ENCODE measurements at regions not wholly inside any gene's neighbourhood (a gene's known extent, or its start where the extent isn't known, plus 50 kb on each side); places are given as distances from the start of the nearest gene placed in this dataset.

DNA sequence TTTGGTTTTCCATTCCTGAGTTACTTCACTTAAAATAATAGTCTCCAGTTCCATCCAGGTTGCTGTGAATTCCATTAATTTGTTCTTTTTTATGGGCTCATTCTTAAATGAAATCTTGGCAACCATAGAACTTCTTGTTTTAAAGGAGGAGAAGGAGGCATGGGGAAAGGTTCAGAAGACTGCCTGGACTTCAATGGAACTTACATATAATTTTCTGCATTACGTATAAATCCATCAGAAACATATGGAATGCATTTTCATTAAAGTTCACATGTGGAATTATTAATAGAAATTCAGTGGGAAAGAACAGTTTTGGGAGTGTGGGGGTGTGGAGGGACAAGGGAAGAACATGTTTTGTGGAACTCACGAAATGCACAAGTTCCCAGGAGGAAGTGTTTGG is 176.6 kb upstream of the PRKCQ start:
- no peak for DNase-seq

DNA sequence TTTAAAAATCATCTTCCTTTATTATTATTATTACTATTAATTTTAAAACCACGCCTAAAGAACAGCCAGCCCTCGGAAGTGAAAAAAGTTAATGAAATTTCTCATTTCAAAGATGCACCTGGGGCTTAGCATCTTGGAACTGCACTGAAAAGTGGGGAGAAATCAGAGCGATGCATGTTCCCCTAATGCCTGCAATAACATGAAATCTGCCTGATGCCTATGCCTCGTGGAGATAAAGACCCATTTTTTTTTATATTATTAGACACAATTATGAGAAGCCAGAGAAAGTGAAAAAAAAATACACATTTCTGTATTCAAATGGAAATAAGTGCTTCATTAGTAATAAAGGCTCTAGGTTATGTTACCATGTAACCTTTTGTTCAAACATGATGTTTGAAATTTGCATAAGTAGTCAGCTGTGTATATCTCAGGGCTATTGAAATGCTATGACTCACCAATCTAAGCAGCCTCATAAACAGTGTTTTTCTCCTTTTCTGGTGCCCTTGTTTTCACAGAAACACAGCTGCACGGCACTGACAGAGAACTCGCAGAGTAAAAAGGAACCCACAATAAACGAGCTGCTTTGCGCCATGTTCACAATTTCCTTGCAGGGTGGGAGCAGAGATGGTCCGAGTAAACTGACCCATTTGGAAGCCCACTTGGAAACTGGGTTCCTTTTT is 175.8 kb upstream of the PRKCQ start:
- no peak for DNase-seq

DNA sequence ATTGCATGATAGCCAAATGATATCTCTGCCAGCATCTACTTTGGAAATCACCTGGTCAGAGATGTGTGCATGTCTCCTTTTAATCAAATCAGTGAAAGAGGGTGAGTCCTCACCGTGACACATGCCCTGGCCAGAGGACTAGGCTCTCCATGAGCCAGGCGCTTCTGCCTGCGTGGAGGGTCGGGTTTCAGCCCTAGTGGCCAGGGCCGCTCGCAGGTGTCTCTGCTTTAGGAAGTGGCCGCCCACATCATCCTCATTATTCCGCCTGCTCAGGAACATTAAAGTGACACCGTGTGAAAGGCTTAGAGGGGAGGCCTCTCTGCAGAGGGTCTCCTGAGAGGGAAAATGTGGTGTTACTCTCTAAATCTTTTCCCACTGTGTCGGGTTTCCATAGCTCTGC is 173.6 kb upstream of the PRKCQ start:
- no peak for DNase-seq

DNA sequence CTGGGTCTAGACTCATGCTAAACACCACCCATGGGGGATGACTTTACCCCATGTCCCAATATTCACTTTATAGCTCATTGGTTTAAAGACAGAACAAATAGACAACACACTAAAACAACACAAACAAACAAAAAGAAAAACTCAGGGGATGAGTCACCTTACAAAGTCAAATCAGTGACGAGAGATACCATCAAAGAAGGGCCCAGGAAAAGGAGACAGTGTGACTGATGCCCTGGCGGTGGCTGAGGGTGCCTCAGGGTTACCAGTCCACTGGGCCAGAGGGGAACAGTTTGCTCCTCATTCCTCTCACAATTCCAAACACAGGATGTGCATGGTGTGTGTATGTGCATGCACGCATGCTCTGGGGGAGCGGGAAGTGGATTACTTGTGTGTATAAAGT is 171.3 kb upstream of the PRKCQ start:
- no peak for DNase-seq

DNA sequence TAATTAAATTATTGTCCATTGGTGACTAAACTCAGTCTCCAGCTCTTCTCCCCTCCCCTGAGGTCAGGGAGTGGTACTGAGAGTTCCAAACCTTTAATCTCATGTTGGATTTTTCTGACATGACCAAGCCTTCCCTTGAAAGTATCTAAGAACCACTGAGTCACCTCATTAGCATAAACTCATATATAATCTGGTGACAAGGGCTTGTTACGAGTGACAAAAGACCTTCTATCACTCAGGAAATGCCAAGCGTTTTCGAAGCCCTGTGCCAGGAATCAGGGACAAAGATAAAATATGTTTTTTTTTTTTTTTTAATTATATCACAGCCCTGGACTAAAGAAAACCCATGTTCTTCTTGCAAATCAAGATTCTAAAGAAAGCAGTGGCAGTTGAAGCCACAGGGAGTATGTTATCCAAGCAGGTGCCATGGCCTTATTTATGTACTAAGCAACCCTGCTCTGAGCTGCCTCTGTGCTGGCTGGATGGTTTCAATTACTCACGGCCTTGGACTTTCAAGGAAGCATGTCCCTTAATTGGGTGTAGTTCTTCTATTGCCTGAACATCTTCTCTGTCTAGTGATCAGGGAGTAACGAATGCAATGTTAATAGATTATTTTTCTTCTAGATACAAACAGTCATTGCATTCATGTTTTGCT is 169.0 kb upstream of the PRKCQ start:
- DNase-seq, result no peak

DNA sequence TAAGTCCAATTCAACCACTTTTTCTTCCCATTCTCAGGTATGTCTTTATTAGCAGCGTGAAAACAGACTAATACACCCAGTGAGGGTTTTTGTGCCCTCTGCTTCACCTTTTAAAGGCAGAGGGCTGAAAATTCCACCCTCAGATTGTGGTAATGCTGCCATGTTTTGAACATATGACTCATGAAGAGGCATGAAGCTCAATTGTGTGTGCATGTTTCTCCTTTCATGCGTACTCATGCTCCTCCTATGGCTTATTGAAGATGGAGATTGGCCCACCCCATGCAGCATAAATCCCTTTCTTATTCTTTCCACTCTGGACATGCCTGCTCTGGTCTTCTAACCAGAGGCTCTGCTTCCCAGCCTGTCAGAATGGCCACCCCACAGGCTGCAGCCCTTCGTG is 168.0 kb upstream of the PRKCQ start:
- DNase-seq, result no peak

DNA sequence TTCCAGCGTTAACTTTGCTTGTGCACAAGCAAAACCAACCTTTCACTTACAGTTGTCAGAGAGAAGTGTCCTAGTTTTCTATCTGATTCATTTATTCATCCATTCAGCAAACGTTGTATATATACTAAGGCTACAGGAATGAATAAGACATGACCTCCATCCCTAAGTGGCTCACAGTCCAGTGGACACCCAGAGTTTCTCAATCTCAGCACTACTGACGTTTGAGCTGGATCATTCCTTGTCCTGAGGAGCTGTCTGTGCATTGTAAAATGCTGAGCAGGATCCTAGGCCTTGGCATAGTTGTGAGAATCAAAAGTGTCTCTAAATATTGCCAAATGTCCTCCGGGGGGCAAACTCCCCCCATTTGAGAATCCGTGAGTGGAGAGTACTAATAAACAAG is 166.7 kb upstream of the PRKCQ start:
- DNase-seq, result no peak

DNA sequence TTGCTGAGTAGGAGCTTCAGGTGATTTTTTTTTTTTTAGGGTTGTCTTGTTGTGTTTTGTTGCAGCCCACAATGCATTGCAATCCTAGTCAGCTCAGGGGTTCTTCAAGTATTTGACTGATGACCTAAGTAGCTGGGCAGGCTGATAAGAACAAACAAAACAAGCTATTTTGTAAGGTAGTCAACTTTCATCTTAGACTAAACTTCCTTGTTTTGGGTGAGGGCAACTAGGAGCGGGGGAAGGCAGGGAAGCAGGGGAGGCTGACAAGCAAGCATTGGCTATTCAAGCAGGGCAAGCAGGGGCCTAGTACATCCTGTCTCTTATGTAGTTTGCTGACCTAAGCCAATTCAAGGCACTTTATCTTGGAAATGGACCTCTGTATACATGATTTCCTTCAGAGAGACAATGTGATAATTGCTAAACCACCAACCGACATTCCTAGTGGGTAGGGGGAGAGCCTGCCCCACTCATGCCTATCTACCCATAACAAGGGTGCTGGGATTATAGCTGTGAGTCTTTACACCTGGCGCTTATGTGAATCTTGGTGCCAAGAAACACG is 163.3 kb upstream of the PRKCQ start:
- no peak for DNase-seq

DNA sequence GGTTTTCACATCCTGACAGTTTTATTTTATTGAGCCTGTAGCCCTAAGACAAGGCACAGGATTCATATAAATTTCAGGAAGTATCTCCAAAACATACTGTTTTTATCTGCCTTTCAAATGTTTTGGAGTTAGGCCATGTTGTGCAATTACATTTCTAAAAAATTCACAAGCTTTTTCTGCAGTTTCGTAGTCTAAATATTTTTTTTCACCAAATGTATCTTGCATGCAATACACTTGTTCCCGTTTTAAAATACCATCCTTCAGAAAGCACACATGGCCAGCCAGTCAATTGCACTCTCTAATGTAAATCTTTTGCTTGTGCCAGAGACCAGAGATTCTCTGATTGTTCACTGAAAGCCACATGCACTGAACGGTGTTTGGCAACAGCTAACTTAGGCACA is 161.5 kb upstream of the PRKCQ start:
- no peak for DNase-seq

DNA sequence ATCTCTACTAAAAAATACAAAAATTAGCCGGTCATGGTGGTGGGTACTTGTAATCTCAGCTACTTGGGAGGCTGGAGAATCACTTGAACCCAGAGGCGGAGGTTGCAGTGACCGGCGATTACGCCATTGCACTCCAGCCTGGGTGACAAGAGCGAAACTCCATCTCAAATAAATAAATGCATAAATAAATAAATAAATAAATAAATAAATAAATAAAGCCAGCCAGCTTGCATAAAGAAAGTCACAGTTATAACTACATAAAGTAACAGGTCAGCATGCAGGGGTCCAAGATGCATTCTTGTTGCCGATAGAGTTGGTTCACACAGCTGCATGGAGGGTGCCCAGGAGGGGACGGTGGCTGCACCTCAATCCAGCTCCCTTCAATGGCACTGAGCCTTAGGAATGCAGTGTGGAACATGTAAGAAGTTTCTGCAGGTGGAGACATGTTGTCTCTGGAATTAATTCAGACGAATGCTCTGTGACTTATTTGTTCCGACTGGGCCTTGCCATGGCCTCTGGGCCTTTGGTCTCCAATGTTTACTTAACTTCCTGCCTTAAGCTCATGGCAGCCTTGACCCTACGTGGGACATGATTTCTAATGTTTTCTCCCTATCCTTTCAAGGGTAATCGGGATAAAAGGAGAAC is 159.6 kb upstream of the PRKCQ start:
- DNase-seq, result no peak

DNA sequence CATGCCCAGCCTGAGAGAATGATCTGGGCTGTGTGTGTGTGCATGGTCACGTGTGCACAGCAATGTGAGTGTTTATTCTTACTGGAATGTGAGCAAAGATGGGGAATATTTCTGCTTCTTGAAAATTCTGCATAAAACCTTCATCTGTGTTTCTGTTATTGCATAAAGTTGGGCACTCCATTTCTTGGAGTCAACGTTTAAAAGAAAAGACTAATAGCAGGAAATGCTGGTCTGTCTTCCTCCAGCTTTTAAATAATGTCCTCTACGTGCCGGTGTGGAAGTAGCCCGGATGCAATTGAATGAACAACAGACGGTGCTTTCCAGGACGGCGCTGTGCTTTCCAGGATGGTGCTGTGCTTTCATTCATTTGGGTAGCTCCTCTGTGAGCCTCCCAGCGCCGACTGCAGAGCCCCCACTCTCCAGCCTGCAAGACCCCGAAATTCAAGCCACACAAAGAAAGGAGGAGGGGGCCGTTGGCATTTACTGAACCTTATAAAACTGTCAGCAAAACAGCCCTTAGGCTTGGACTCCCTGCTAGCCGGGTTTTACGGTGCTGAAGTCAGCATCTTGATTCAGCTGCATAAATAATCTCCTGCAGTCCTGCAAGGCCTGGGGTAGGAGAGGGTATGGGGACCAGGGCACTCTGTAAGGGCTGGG is 158.2 kb upstream of the PRKCQ start:
- no peak for DNase-seq

DNA sequence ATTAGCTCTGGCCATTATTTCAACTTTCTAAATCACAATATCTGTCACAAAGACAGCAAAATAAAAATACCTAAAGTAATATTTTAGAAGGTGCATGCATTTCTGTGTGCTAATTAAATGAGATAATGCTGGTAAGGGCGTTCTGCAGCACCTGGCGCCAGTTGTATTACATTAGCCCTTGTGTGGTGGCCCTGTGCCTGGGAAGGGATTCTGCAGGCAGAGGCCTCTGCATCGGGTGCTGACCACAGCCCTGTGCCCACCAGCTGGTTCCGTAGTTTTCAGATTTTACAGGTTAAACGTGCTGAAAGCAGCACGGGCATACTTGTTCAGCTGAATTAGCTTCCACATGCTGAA is 157.7 kb upstream of the PRKCQ start:
- no peak for DNase-seq

DNA sequence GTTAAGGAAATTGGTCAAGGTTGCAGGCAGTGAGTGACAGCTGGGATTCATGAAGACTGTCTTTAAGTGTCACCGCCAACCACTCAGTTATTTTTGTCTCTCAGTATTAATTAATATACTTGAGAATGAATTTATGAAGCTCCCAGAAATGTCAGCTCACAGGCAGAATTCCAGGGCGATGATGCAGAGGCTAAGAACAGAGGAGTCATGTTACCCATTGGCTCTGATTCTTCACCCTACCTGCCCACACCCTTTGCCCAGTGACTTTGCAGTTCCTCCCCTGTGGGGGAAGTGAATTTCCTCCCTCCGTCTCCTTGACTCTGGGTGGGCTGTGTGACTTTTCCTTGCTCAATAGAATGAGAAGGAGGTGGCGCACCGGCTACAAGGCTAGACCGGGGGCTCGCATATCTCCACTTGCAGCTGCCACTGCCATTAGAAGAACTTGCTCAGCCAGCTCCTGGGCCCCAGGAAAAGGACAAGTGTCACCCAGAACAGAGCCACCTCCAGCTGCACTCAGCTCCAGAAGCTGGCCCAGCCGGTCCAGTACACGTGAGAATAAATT is 157.1 kb upstream of the PRKCQ start:
- DNase-seq, result no peak

DNA sequence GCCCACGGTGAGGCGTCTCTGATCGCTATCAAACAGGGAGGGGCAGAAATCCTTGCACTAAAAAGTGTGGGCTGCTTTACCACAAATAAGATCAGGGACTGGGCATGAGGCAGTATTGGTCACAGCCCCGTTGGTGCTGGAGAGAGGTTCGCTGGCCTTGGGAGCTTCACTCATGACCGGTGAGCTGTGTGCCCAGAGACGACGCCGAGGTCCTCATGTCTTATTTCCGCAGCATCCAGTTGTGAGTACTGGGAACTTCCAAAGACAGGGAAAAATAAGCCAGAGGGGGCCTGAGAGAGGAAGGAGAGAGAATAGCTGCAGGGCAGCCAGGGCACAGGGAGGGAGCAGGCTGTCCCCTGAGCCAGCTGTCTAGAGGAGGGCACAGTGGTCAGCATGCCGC is 154.2 kb upstream of the PRKCQ start:
- no peak for DNase-seq

DNA sequence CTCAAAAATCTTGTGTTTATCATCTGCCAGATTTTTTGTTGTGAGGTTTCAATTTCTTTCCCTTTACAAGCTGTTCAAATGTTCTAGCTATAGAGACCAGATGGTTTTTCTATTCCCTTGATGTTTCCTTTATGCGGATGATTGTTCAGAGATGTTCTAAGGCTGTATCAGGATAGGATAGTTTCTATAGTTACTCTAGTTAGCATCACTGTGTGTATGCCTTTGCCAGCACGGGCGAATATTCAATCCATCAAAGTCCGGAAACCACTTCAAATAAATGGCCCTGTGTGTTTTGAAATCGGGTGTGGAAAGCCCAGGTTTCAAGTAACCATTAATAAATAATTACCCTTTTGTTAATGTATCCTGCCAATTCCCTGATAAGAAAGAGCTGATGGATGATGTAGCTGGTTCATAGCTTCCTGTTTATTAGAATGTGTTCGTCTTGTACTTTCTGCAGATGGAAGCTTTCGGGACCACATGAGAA is 149.8 kb upstream of the PRKCQ start:
- no peak for DNase-seq

DNA sequence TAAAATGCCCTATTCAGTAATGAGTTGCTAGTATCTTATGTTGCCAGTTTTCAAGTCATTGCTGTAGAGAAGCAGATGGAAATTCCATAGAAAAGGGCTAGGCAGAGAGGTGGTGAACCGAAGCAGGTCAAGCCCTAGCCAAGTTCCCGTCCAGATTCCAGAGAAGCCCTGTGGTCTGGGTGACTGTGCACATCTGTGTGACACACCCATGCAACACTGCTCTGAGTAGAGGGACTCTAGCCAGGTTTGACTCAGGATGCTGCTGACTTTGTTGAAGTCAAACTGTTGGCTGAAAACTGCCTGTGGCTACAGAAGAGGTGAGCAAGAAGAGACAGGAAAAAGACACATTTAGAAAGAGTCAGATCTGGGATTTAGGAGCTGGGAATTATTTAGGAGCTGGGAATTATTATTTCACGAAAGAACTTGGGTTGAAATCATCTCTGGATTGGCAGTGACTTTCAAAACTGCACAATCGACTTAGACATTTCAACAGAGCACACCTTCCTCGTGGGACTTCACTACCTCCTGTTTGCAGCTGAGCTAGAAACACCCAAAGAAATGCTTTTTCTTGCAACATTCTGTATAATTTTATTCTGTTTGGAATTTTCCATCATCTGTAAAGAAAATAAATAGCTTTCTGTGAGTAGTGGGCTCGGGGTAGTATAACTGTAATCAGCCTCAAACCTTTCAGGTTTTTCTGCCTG is 149.1 kb upstream of the PRKCQ start:
- no peak for DNase-seq

DNA sequence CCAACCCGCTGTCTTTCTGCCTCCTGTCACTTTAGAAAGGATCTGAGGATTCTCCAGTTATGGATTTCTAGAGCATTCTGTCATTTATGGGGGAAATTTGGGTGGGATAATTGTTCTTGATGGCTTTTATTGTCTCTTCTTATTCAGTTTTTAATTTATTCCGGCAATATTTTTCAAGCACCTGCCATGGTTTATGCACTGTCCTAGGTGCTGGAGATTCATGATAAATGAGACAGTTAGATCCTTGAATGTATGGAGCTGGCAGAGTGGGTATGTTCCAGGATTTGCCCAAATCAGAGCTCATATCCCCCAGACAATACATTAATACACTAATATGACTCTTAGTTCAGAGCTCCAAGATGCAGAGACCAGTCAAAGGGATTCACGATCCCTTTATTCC is 146.8 kb upstream of the PRKCQ start:
- DNase-seq, result no peak

DNA sequence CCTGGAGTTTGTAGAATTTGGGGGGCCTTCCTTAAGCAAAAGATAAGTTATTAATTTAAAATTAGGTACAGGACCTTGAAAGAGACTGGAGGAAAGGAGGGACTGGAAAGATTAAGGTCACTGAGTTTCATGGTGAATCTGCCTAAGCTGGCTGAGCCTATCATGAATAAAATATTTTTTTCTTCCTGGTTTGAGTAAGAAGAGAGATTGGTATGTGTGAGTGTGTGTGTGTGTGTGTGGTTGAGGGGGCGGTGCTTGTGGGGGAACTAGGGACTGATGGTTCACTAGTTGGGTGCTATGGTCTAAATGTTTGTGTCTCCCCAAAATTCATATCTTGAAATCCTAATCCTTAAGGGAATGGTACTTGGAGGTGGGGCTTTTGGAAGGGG is 142.5 kb upstream of the PRKCQ start:
- DNase-seq, result no peak

DNA sequence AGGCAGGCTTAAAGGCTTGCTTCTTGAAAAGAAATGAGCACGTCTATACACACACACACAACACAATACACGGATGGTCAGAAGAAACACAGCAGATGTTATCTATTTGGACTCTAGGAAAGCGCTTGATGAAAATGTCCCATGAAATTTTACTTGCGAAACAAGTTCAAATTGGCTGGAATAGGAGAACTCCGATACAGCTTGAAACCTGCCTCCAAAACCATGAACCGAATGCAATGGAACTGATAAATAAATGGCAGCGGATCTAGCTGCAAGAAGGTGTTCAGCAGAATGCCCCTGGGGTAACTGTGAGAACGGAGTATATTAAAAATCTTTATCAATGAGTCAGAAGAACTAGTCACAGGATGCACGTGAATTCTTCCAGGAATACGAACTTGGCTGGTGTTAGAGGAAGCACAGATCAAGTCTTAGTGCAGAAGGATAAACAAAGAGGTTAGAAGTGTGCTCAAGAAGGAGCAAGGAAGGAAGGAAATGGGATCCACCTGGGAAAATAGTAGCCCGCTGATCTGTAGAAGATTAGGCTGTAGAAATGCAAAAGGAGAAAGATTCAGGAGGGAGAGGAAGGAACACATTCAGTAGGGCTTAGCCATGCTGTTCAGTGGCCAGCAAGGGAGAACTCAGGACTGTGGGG is 142.0 kb upstream of the PRKCQ start:
- DNase-seq, result no peak

DNA sequence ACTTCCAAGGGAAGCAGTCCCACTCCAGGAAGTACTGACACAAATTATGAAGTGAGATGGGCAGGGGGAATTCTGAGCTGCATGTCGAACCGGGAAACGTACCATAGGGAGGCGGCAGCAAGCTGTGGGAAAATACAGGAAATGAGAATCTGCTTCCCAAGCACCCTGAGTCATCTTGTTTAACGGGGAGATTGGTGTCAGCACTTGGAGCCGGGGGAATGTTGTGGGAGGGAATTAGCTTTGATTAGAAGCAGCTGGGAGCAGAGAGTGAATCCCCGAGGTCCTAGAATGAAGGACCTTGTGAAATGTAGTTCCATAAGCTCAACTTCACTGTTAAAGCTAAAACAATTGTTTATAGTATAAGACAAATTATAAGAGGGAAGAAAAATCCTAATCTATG is 141.4 kb upstream of the PRKCQ start:
- DNase-seq, result no peak

DNA sequence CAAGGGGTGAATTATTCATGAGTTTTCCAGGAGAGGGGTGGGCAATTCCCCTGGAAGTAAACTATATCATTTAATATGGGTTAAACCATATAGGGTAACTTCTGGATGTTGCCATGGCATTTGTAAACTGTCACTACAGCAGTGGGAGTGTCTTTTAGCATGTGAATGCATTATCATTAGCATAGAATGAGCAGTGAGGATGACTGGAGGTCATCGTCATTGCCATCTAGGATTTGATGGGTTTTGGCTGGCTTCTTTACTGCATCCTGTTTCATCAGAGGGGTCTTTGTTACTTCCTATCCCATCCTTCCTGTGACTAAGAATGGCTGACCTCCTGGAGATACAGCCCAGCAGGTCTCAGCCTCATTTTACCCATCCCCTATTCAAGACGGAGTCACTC is 139.5 kb upstream of the PRKCQ start:
- DNase-seq, result no peak

DNA sequence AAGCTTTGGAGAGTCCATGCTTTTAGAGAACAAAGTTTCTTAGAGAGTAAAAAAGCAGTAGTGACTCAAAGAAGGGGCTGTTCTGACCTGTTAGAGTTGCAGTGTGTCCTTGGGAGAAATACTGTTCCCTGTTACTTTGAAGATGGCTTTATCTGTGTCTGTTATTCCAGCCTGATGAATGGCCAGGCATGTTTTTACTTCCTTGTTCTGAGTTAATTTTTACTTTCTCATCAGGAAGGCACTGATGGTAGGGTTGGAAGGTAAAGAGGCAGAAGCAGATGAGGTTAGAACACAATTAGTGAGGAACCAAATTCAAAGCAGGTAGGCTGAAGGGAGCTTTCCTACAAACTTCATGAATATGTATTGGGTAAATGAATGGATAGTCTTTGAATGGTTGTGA is 138.5 kb upstream of the PRKCQ start:
- no peak for DNase-seq
